ENCODE measurements at regions not wholly inside any gene's neighbourhood (a gene's known extent, or its start where the extent isn't known, plus 50 kb on each side); places are given as distances from the start of the nearest gene placed in this dataset.

DNA sequence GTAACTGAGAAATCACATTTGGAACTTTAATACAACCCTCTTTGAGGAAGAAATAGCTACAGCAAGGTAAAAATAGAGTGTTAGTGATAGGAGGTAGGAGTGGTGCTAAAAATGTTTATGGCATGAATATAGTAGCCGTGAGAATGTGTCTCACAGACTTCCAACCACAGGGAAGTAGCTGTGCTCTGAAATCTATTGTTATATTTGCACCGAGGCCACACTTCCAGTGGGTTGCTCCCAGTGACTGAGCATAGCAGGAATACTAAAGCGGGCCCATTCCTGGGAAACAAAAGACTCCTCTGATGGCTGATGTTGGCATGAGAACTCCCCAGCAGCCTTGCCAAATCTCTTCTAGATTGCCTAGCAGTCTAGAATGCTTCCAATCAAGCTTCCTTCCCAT, 174.1 kb upstream of the PLXNC1 start:
- ChIA-PET POLR2A (no interaction called here), CTCF (interaction anchor here (0.6 to 1.7 kb wide), 3 partner anchors 9 to 472 kb away, joined by 3 to 6 read pairs (median 4); no protein-coding TSS in a partner anchor)
- no peaks in the 10 kb centered on the region for H3K36me3 Mint-ChIP-seq
- Histone ChIP-seq H3K27ac (ENCODE audit: low read length) (no peak overlapping the region), H3K36me3 (ENCODE audit: control insufficient read depth in 2 of 2, extremely low read depth in 1 of 2, insufficient read depth in 1 of 2, low read length in 1 of 2) (no peaks in the 10 kb centered on the region), H3K27me3 (replicated peaks in 1 of 2; ENCODE audit: control insufficient read depth in 2 of 2, extremely low read depth in 1 of 2, insufficient read depth in 2 of 2, low read length in 1 of 2) (no peaks in the 10 kb centered on the region), H3K4me1 (ENCODE audit: control insufficient read depth in 1 of 2, extremely low read depth in 1 of 2, insufficient read depth in 2 of 2, low read length in 2 of 2) (peaks cover 0 to 2% of the 10 kb centered on the region in 2 experiments), H3K9me3 (no peaks in the 10 kb centered on the region), H3K4me3 (ENCODE audit: control insufficient read depth in 1 of 2, extremely low read depth in 1 of 2, low read length in 1 of 2) (no peak overlapping the region)
- H3K4me3 Mint-ChIP-seq: no peak overlapping the region
- no peak for ATAC-seq (replicated peaks in 1 of 4)
- no peaks in the 10 kb centered on the region for H3K9me3 Mint-ChIP-seq
- 94% methylated on average over 2 of the region's 3 CpGs for WGBS (ENCODE audit: insufficient coverage)
- peaks cover 0 to 12% (median 12%) of the 10 kb centered on the region in 3 donors for H3K4me1 Mint-ChIP-seq
- no peak overlapping the region for H3K27ac Mint-ChIP-seq
- H3K27me3 Mint-ChIP-seq: peaks cover 0 to 5% of the 10 kb centered on the region in 2 donors
- no peak for DNase-seq

- ATAC-seq (replicated peaks in 1 of 4) (no peak), DNase-seq (no peak)
- H3K36me3 Mint-ChIP-seq: no peaks in the 10 kb centered on the region
- ChIA-PET CTCF (no interaction called here), POLR2A (no interaction called here)
- Histone ChIP-seq H3K36me3 (ENCODE audit: control insufficient read depth in 2 of 2, extremely low read depth in 1 of 2, insufficient read depth in 1 of 2, low read length in 1 of 2) (no peaks in the 10 kb centered on the region), H3K27ac (ENCODE audit: low read length) (no peak overlapping the region), H3K27me3 (replicated peaks in 1 of 2; ENCODE audit: control insufficient read depth in 2 of 2, extremely low read depth in 1 of 2, insufficient read depth in 2 of 2, low read length in 1 of 2) (no peaks in the 10 kb centered on the region), H3K4me3 (ENCODE audit: control insufficient read depth in 1 of 2, extremely low read depth in 1 of 2, low read length in 1 of 2) (no peak overlapping the region), H3K4me1 (ENCODE audit: control insufficient read depth in 1 of 2, extremely low read depth in 1 of 2, insufficient read depth in 2 of 2, low read length in 2 of 2) (peaks cover 0 to 2% of the 10 kb centered on the region in 2 experiments), H3K9me3 (no peaks in the 10 kb centered on the region)
- peaks cover 0 to 14% (median 14%) of the 10 kb centered on the region in 3 donors for H3K4me1 Mint-ChIP-seq
- no peaks in the 10 kb centered on the region for H3K9me3 Mint-ChIP-seq
- 30% methylated on average over 1 of the region's 2 CpGs for WGBS (ENCODE audit: insufficient coverage)
- H3K27me3 Mint-ChIP-seq: peaks cover 0 to 2% of the 10 kb centered on the region in 2 donors
- no peak overlapping the region for H3K27ac Mint-ChIP-seq
- no peak overlapping the region for H3K4me3 Mint-ChIP-seq
Measured at GRCh38 chr12:93976024-93976423, 172.4 kb upstream of the PLXNC1 start.

GRCh38 chr12:93977081-93977480, 171.3 kb upstream of the PLXNC1 start:
- Histone ChIP-seq H3K27me3 (replicated peaks in 1 of 2; ENCODE audit: control insufficient read depth in 2 of 2, extremely low read depth in 1 of 2, insufficient read depth in 2 of 2, low read length in 1 of 2) (no peaks in the 10 kb centered on the region), H3K4me1 (ENCODE audit: control insufficient read depth in 1 of 2, extremely low read depth in 1 of 2, insufficient read depth in 2 of 2, low read length in 2 of 2) (peaks cover 0 to 2% of the 10 kb centered on the region in 2 experiments), H3K36me3 (ENCODE audit: control insufficient read depth in 2 of 2, extremely low read depth in 1 of 2, insufficient read depth in 1 of 2, low read length in 1 of 2) (no peaks in the 10 kb centered on the region), H3K27ac (ENCODE audit: low read length) (no peak overlapping the region), H3K9me3 (no peaks in the 10 kb centered on the region), H3K4me3 (ENCODE audit: control insufficient read depth in 1 of 2, extremely low read depth in 1 of 2, low read length in 1 of 2) (no peak overlapping the region)
- no peak for ATAC-seq (replicated peaks in 1 of 4)
- ChIA-PET POLR2A (no interaction called here), CTCF (interaction anchor here (0.9 to 1.1 kb wide), 3 partner anchors 25 to 408 kb away, joined by 4 to 5 read pairs (median 4); no protein-coding TSS in a partner anchor)
- whole genome bisulfite sequencing (ENCODE audit: insufficient coverage): 100% methylated on average over 1 of the region's 3 CpGs
- H3K9me3 Mint-ChIP-seq: no peaks in the 10 kb centered on the region
- H3K36me3 Mint-ChIP-seq: no peaks in the 10 kb centered on the region
- H3K27ac Mint-ChIP-seq: no peak overlapping the region
- peaks cover 0 to 1% of the 10 kb centered on the region in 2 donors for H3K27me3 Mint-ChIP-seq
- DNase-seq: no peak
- peaks cover 2 to 19% (median 15%) of the 10 kb centered on the region in 3 donors for H3K4me1 Mint-ChIP-seq
- H3K4me3 Mint-ChIP-seq: no peak overlapping the region

GRCh38 chr12:93978553-93978952, 169.8 kb upstream of the PLXNC1 start:
- CTCF ChIA-PET: interaction anchor here (0.7 to 2.6 kb wide), 8 partner anchors 123 to 476 kb away, joined by 3 to 13 read pairs (median 6); no protein-coding TSS in a partner anchor
- H3K9me3 Mint-ChIP-seq: no peaks in the 10 kb centered on the region
- Histone ChIP-seq H3K27me3 (replicated peaks in 1 of 2; ENCODE audit: control insufficient read depth in 2 of 2, extremely low read depth in 1 of 2, insufficient read depth in 2 of 2, low read length in 1 of 2) (no peaks in the 10 kb centered on the region), H3K4me3 (ENCODE audit: control insufficient read depth in 1 of 2, extremely low read depth in 1 of 2, low read length in 1 of 2) (no peak overlapping the region), H3K9me3 (no peaks in the 10 kb centered on the region), H3K27ac (ENCODE audit: low read length) (no peak overlapping the region), H3K4me1 (ENCODE audit: control insufficient read depth in 1 of 2, extremely low read depth in 1 of 2, insufficient read depth in 2 of 2, low read length in 2 of 2) (peaks cover 2 to 11% of the 10 kb centered on the region in 2 experiments), H3K36me3 (ENCODE audit: control insufficient read depth in 2 of 2, extremely low read depth in 1 of 2, insufficient read depth in 1 of 2, low read length in 1 of 2) (no peaks in the 10 kb centered on the region)
- peaks cover 13 to 33% (median 27%) of the 10 kb centered on the region in 3 donors for H3K4me1 Mint-ChIP-seq
- ATAC-seq (replicated peaks in 1 of 4): no peak
- H3K36me3 Mint-ChIP-seq: no peaks in the 10 kb centered on the region
- WGBS (ENCODE audit: insufficient coverage): no CpG with 5 or more reads among the region's 1 CpG
- no peak overlapping the region for H3K27ac Mint-ChIP-seq
- POLR2A ChIA-PET: interaction anchor here in 1 of 2 donors (0.5 kb wide), 1 partner anchor 404 kb away, joined by 19 read pairs; no protein-coding TSS in a partner anchor
- DNase-seq: no peak
- no peaks in the 10 kb centered on the region for H3K27me3 Mint-ChIP-seq
- no peak overlapping the region for H3K4me3 Mint-ChIP-seq

- Mint-ChIP-seq H3K36me3 (no peaks in the 10 kb centered on the region), H3K27ac (no peak overlapping the region), H3K9me3 (no peaks in the 10 kb centered on the region), H3K27me3 (no peaks in the 10 kb centered on the region), H3K4me1 (peaks cover 14 to 40% (median 27%) of the 10 kb centered on the region in 3 donors), H3K4me3 (no peak overlapping the region)
- CTCF ChIA-PET: interaction anchor here (0.6 to 2.6 kb wide), 7 partner anchors 122 to 552 kb away, joined by 3 to 13 read pairs (median 5); no protein-coding TSS in a partner anchor
- ATAC-seq (replicated peaks in 1 of 4) (no peak), DNase-seq (peak in 7 of 35 experiments; percentile 1 to 54 (median 10))
- Histone ChIP-seq H3K27me3 (replicated peaks in 1 of 2; ENCODE audit: control insufficient read depth in 2 of 2, extremely low read depth in 1 of 2, insufficient read depth in 2 of 2, low read length in 1 of 2) (no peaks in the 10 kb centered on the region), H3K9me3 (no peaks in the 10 kb centered on the region), H3K27ac (ENCODE audit: low read length) (no peak overlapping the region), H3K4me3 (ENCODE audit: control insufficient read depth in 1 of 2, extremely low read depth in 1 of 2, low read length in 1 of 2) (no peak overlapping the region), H3K36me3 (ENCODE audit: control insufficient read depth in 2 of 2, extremely low read depth in 1 of 2, insufficient read depth in 1 of 2, low read length in 1 of 2) (no peaks in the 10 kb centered on the region), H3K4me1 (ENCODE audit: control insufficient read depth in 1 of 2, extremely low read depth in 1 of 2, insufficient read depth in 2 of 2, low read length in 2 of 2) (peaks cover 2 to 17% of the 10 kb centered on the region in 2 experiments)
- POLR2A ChIA-PET: interaction anchor here in 1 of 2 donors (0.7 kb wide), 1 partner anchor 581 kb away, joined by 4 read pairs; no protein-coding TSS in a partner anchor
- 20% methylated on average over 1 of the region's 2 CpGs for whole genome bisulfite sequencing (ENCODE audit: insufficient coverage)
Measured at GRCh38 chr12:93979189-93979588, 169.2 kb upstream of the PLXNC1 start.

DNA sequence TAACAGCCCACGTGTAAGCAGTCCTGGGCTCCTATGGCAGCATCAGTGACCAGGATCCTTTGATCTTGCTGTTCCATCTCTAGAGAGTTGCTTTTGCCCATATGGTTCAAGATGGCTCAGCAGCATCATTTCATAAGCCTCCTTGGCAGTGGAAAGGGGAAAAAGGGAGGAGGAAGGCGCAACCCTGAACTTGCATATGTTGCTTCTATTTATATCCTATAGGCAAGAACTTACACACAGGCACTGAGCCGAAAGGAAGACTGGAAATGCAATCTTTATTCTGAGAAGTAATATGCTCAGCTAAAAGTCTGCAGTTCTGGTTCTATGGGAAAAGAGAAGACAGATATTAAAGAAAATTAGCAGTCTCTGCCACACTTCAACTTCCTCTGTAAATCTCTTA, 167.7 kb upstream of the PLXNC1 start:
- H3K4me1 ChIP-seq (ENCODE audit: control insufficient read depth in 1 of 2, extremely low read depth in 1 of 2, insufficient read depth in 2 of 2, low read length in 2 of 2): peaks cover 2 to 17% of the 10 kb centered on the region in 2 experiments
- no peak for DNase-seq
- Mint-ChIP-seq H3K4me3 (no peak overlapping the region), H3K9me3 (no peaks in the 10 kb centered on the region), H3K36me3 (no peaks in the 10 kb centered on the region), H3K27ac (no peak overlapping the region), H3K4me1 (peaks cover 14 to 40% (median 27%) of the 10 kb centered on the region in 3 donors), H3K27me3 (no peaks in the 10 kb centered on the region)
- H3K9me3 ChIP-seq: no peaks in the 10 kb centered on the region
- H3K27me3 ChIP-seq (replicated peaks in 1 of 2; ENCODE audit: control insufficient read depth in 2 of 2, extremely low read depth in 1 of 2, insufficient read depth in 2 of 2, low read length in 1 of 2): no peaks in the 10 kb centered on the region
- no peak overlapping the region for H3K4me3 ChIP-seq (ENCODE audit: control insufficient read depth in 1 of 2, extremely low read depth in 1 of 2, low read length in 1 of 2)
- POLR2A ChIA-PET: no interaction called here
- H3K27ac ChIP-seq (ENCODE audit: low read length): no peak overlapping the region
- ATAC-seq (replicated peaks in 1 of 4): no peak
- CTCF ChIA-PET: interaction anchor here in 1 of 2 donors (2.6 kb wide), 1 partner anchor 478 kb away, joined by 13 read pairs; no protein-coding TSS in a partner anchor
- H3K36me3 ChIP-seq (ENCODE audit: control insufficient read depth in 2 of 2, extremely low read depth in 1 of 2, insufficient read depth in 1 of 2, low read length in 1 of 2): no peaks in the 10 kb centered on the region
- no CpG with 5 or more reads among the region's 3 CpGs for WGBS (ENCODE audit: insufficient coverage)
